ENCODE measurements at regions not wholly inside any gene's neighbourhood (a gene's known extent, or its start where the extent isn't known, plus 50 kb on each side); places are given as distances from the start of the nearest gene placed in this dataset.

- no peak for TF ChIP-seq CTCF (conservative IDR thresholded peaks at IDR 0.05; ENCODE audit: low read depth, low read length)
- TF ChIP-seq POLR2A (IDR thresholded peaks at IDR 0.05; ENCODE audit: low read depth, low read length), result no peak
- no peak for TF ChIP-seq FOS (IDR thresholded peaks at IDR 0.05; ENCODE audit: low read depth, low read length)
- no peak for TF ChIP-seq MAFK (IDR thresholded peaks at IDR 0.05; ENCODE audit: low read depth, low read length)
- peak; percentile 70 for TF ChIP-seq USF2 (IDR thresholded peaks at IDR 0.05; ENCODE audit: low read depth, low read length)
- no peak for TF ChIP-seq CEBPB (IDR thresholded peaks at IDR 0.05; ENCODE audit: low read depth, low read length)
- no peak for TF ChIP-seq SMC3 (IDR thresholded peaks at IDR 0.05; ENCODE audit: low read depth, low read length)
- TF ChIP-seq RCOR1 (IDR thresholded peaks at IDR 0.05; ENCODE audit: insufficient replicate concordance, low read length), result no peak
- no peak for TF ChIP-seq RFX5 (IDR thresholded peaks at IDR 0.05; ENCODE audit: low read depth, low read length)
- no peak for TF ChIP-seq CHD1 (IDR thresholded peaks at IDR 0.05; ENCODE audit: low read depth, low read length)
- no peak for TF ChIP-seq RAD21 (IDR thresholded peaks at IDR 0.05; ENCODE audit: low read length)
- no peak for TF ChIP-seq ELK1 (IDR thresholded peaks at IDR 0.05; ENCODE audit: borderline replicate concordance, low read depth, low read length)
- no peak for TF ChIP-seq MXI1 (IDR thresholded peaks at IDR 0.05; ENCODE audit: borderline replicate concordance, low read depth, low read length)
Observed at GRCh38 chr3:137165117-137165806, 207.5 kb downstream of the IL20RB start.
